BE2C (cell line): ENCODE measurements at regions not wholly inside any gene's neighbourhood (a gene's known extent, or its start where the extent isn't known, plus 50 kb on each side); places are given as distances from the start of the nearest gene placed in this dataset.

Experiments used
- DNase-seq: peaks from one replicate; pipeline ENCODE4 v3.0.0-alpha.2; 2020
- H3K27me3 ChIP-seq: fragments of 250-450 bp; sonication (Bioruptor Pico); 2 replicates; pipeline ENCODE4 v1.5.1; 2020; ENCODE audit warnings: mild to moderate bottlenecking
- H3K36me3 ChIP-seq: fragments of 250-450 bp; sonication (Bioruptor Pico); 2 replicates; pipeline ENCODE4 v1.5.1; 2020; ENCODE audit warnings: mild to moderate bottlenecking
- H3K4me1 ChIP-seq: fragments of 250-450 bp; sonication (Bioruptor Pico); 2 replicates; pipeline ENCODE4 v1.5.1; 2020
- H3K4me3 ChIP-seq: 2 replicates; pipeline ENCODE4 v1.5.1; 2011; ENCODE audit warnings: low read depth, low read length
- H3K9me3 ChIP-seq: fragments of 250-450 bp; sonication (Bioruptor Pico); 2 replicates; pipeline ENCODE4 v1.5.1; 2020
- TF ChIP-seq, protein P1 (sequence below): IDR thresholded peaks from 2 replicates; pipeline ENCODE4 v1.5.1; 2012; ENCODE audit warnings: mild to moderate bottlenecking, low read depth, low read length

DNA sequence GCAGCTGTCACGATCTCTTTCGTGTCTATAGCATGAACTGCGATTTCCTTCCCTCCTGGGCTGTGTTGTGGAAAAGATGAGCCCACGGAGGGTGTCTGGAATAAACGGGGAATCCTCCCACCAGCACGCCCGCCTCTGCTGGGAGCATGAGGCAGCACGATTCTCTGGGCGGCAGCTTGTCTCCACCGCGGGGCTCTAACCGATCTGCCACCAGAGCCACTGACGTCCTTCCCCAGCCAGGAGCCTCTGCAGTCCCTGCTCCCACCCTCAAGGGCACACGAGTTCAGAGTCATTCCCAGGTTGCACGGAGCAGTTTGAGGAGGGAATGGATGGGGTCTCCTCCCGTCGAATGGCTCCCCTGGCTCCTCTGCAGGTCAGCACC, 197.6 kb downstream of the DLL1 start:
- Histone ChIP-seq H3K4me1 (peaks cover 5% of the 10 kb centered on the region), H3K36me3 (no peaks in the 10 kb centered on the region), H3K4me3 (no peak overlapping the region), H3K9me3 (no peaks in the 10 kb centered on the region), H3K27me3 (no peaks in the 10 kb centered on the region)
- no peak for DNase-seq
- TF ChIP-seq, protein P1, sequence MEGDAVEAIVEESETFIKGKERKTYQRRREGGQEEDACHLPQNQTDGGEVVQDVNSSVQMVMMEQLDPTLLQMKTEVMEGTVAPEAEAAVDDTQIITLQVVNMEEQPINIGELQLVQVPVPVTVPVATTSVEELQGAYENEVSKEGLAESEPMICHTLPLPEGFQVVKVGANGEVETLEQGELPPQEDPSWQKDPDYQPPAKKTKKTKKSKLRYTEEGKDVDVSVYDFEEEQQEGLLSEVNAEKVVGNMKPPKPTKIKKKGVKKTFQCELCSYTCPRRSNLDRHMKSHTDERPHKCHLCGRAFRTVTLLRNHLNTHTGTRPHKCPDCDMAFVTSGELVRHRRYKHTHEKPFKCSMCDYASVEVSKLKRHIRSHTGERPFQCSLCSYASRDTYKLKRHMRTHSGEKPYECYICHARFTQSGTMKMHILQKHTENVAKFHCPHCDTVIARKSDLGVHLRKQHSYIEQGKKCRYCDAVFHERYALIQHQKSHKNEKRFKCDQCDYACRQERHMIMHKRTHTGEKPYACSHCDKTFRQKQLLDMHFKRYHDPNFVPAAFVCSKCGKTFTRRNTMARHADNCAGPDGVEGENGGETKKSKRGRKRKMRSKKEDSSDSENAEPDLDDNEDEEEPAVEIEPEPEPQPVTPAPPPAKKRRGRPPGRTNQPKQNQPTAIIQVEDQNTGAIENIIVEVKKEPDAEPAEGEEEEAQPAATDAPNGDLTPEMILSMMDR = no peak

DNA sequence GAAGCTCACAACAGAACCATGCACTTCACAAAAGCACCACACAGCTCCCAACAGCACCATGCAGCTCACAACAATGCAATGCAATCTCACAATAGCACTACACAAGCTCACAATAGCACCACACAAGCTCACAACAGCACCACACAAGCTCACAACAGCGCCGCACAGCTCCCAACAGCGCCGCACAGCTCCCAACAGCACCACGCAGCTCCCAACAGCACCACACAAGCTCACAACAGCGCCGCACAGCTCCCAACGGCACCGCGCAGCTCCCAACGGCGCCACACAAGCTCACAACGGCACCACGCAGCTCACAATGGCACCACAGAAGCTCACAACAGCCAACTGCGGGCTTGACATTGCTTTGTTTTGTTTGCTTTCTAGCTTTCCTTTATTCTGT, 198.1 kb downstream of the DLL1 start:
- Histone ChIP-seq H3K36me3 (no peaks in the 10 kb centered on the region), H3K4me1 (peaks cover 5% of the 10 kb centered on the region), H3K27me3 (no peaks in the 10 kb centered on the region), H3K4me3 (no peak overlapping the region), H3K9me3 (no peaks in the 10 kb centered on the region)
- TF ChIP-seq, protein P1 = no peak
- DNase-seq = no peak

DNA sequence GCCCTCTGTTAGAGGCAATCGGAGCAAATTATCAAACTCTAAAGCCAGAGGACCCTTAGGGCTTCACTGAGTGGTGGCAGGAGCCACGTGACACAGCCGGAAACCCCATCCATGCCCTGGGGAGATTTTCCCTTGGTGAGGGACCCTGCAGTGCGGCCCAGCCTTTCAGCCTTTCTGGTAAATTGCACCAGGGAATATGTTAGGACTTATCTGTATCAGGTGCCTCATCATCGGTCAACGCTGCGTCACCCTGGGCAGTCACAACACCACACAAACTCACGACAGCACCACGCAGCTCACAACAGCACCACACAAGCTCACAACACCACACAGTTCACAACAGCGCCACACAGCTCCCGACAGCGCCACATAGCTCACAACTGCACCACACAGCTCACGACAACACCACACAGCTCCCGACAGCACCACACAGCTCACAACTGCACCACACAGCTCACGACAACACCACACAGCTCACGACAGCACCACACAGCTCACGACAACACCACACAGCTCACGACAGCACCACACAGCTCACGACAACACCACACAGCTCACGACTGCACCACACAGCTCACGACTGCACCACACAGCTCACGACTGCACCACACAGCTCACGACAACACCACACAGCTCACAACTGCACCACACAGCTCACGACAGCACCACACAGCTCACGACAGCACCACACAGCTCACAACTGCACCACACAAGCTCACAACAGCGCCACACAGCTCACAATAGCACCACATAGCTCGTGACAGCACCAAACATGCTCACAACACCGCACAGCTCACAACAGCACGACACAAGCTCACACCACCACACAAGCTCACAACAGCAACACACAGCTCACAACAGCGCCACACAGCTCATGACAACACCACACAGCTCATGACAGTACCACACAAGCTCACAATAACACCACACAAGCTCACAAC, 199.0 kb downstream of the DLL1 start:
- TF ChIP-seq, protein P1 = no peak

DNA sequence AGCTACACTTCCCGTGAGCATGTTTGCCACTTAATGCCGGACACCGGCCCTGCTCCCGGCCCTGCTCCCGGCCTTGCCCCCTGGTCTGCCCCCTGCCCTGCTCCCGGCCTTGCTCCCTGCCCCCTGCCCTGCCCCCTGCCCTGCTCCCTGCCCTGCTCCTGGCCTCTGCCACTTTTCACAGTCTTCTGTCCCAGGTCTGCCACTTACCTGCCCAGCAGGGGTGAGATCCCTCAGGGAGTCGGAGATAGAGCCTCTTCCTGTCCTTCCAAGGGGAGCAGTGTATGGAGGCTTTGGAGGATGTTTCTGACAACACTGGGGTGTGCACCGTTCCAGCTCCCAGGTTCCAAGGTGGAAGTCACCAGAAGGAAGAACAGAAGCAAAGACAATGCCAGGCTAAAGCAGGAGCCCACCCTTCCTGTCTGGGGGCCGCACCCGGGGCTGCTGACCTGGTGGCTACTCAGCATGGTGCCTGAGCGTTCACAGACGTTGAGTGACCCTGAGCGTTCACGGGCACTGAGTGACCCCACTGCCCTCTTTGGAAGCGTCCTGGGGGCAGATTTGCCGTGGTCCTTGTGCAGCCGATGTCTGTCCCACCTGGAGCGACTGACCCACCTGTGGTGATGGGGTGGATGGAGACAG, 199.8 kb downstream of the DLL1 start:
- Histone ChIP-seq H3K36me3 (no peaks in the 10 kb centered on the region), H3K27me3 (no peaks in the 10 kb centered on the region), H3K9me3 (no peaks in the 10 kb centered on the region), H3K4me3 (no peak overlapping the region), H3K4me1 (peaks cover 5% of the 10 kb centered on the region)
- DNase-seq = no peak
- TF ChIP-seq, protein P1 = no peak

More for the DNA sequence above, 199.0 kb downstream of the DLL1 start:
- Histone ChIP-seq H3K36me3 (no peaks in the 10 kb centered on the region), H3K27me3 (no peaks in the 10 kb centered on the region), H3K4me3 (no peak overlapping the region), H3K9me3 (no peaks in the 10 kb centered on the region), H3K4me1 (peaks cover 5% of the 10 kb centered on the region)
- DNase-seq = no peak

DNA sequence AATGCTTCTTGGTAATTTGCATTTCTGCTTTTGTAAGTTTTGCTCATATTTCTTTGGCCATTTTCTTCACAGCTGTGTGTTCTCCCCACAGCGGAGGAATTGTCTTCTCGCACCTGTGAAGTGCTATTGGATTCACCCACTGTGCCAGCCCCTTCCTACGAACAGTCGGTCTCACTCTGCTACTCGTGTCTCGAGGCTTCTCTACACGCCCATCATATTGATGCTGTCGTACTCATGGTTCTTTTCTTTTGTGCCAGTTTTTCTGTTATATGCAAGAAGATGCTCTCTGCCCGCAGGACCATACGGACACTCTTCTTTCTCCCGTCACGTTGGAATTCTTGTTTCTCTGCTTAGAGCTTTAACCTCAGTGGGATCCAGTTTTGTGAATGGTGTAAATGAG, 200.3 kb downstream of the DLL1 start:
- no peaks in the 10 kb centered on the region; the same call in 1 of the 2 replicates for H3K4me1 ChIP-seq
- TF ChIP-seq, protein P1 = no peak
- H3K9me3 ChIP-seq = no peaks in the 10 kb centered on the region
- no peak for DNase-seq
- no peaks in the 10 kb centered on the region for H3K27me3 ChIP-seq
- H3K4me3 ChIP-seq = no peak overlapping the region
- H3K36me3 ChIP-seq = no peaks in the 10 kb centered on the region

DNA sequence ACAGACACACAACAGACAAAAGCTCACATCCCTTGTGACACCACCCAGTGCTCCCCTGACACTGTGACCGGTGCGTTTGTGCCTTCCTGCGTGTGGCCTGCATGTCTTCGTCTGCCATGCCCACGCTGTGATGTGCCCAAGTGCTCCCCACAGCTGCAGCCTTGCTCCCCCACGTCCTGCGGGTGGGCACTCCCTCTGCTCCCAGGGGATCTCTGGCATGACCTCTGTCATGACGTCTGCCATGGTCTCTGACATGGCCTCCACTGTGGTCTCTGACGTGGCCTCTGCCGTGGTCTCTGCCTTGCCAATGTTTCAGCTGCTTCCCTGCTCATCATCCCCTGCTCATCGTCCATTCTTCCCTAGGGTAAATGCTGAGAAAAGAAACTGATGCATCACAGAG, 200.9 kb downstream of the DLL1 start:
- H3K36me3 ChIP-seq = no peaks in the 10 kb centered on the region
- H3K4me3 ChIP-seq = no peak overlapping the region
- H3K9me3 ChIP-seq = no peaks in the 10 kb centered on the region
- H3K4me1 ChIP-seq = no peaks in the 10 kb centered on the region; the same call in 1 of the 2 replicates
- no peaks in the 10 kb centered on the region for H3K27me3 ChIP-seq
- no peak for DNase-seq
- TF ChIP-seq, protein P1 = no peak
